Omental fat pad (tissue), 3 donors: ENCODE measurements at regions not wholly inside any gene's neighbourhood (a gene's known extent, or its start where the extent isn't known, plus 50 kb on each side); places are given as distances from the start of the nearest gene placed in this dataset.

Experiments
- ATAC-seq: fragments of 150-250 bp; one replicate; pipeline ENCODE4 v1.9.1; 2016; ENCODE audit warnings: mild to moderate bottlenecking, moderate library complexity; ENCODE audit not compliant: low FRiP score
- DNase-seq: peaks from one replicate; pipeline ENCODE4 v3.0.0-alpha.2; 2019; ENCODE audit warnings: low spot score
- CTCF ChIP-seq, 3 donors: fragments of 450-650 bp; IDR thresholded peaks; one replicate each; pipeline ENCODE4 v1.5.1; 2016 to 2017; ENCODE audit warnings: antibody characterized with exemption in 3 of 3, mild to moderate bottlenecking in 3 of 3, moderate library complexity in 2 of 3

- no peak for ATAC-seq
- TF ChIP-seq CTCF (IDR thresholded peaks at IDR 0.05), result no peak
- DNase-seq, result no peak
Measured at GRCh38 chr2:6652251-6652650, 213.5 kb downstream of the CMPK2 start.

DNA sequence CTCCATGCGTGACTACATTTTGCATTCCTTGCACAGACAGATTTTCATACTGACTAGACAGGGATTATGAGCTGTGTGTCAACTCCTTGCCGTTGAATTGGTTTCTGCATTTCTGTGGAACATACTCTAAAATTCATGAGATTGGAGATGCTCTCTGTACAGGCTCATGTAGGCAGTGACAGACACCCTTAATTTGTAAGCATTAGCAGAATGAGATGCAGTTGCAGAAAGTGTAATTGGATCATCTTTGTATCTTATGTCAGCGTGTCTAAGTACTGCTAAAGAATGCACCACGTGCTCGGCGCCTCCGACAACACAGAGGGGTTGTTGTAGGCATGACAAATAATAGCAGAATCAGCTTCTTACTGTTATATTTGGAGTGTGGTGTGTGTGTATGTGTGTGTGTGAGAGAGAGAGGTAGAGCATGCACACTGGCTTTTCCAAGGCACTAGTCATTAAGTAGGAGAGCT is 212.4 kb downstream of the CMPK2 start:
- ATAC-seq (no peak), DNase-seq (no peak)
- TF ChIP-seq CTCF (IDR thresholded peaks at IDR 0.05), result no peak

- ATAC-seq, result no peak
- DNase-seq, result no peak
- TF ChIP-seq CTCF (IDR thresholded peaks at IDR 0.05), result no peak
Measured at GRCh38 chr2:6654279-6654678, 211.4 kb downstream of the CMPK2 start.

DNA sequence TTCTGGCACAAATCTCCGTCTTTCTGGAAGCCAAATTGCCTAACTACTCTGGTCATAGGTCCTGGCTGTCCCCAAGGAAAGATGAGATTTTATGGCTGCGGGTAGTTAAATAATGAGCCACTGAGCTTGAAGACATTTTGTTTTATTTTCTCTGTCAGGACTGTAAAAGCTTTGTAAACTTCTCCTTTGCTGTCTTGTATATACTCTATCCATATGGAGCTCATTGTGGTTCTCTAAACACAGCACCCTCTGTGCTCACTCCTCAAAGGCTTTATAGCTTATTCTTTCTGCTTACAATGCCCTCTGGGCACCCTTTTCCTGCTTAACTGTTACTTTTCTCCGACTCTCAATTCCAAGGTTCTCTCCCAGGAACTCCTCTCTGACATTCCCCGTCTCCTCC is 209.1 kb downstream of the CMPK2 start:
- no peak for ATAC-seq
- no peak for TF ChIP-seq CTCF (IDR thresholded peaks at IDR 0.05)
- no peak for DNase-seq

GRCh38 chr2:6657136-6657535 is 208.6 kb downstream of the CMPK2 start:
- no peak for DNase-seq
- TF ChIP-seq CTCF (IDR thresholded peaks at IDR 0.05), result no peak
- no peak for ATAC-seq

- no peak for TF ChIP-seq CTCF (IDR thresholded peaks at IDR 0.05)
- no peak for ATAC-seq
- DNase-seq, result no peak
Measured at GRCh38 chr2:6657855-6658254, 207.9 kb downstream of the CMPK2 start.

DNA sequence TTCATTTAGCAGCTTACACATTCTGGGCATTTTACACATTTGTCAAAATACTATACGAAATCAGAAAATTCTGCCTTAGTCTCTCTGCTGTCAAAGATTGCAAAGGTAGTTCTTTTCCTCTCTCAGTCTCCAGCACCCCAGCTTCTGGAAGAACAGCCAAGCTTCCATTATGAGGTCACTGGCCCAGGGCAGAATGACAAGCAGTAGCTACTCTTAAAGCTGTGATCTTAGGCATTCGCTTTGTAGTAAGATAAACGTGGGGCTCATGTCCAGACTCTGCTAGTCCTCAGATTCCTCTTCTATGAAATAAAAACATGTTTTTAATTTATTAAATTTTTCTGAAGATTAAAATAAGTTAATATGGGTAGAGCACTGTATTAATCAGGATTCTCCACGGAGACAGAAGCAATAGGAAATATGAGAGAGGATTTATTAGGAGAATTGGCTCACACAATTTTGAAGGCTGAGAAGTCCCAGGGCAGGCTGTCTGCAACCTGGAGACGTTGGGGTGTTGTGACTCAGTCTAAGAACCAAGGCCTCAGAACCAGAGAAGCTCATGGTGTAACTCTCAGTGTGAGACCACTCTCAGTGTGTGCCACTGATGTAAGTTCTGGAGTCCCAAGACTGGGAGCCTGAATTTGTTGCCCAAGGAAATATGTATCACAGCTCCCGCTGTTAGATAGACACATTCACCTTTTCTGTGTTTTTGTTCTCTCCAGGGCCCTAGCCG is 201.2 kb downstream of the CMPK2 start:
- DNase-seq, result no peak
- ATAC-seq, result no peak
- no peak for TF ChIP-seq CTCF (IDR thresholded peaks at IDR 0.05)
